ENCODE measurements at regions not wholly inside any gene's neighbourhood (a gene's known extent, or its start where the extent isn't known, plus 50 kb on each side); places are given as distances from the start of the nearest gene placed in this dataset.

DNA sequence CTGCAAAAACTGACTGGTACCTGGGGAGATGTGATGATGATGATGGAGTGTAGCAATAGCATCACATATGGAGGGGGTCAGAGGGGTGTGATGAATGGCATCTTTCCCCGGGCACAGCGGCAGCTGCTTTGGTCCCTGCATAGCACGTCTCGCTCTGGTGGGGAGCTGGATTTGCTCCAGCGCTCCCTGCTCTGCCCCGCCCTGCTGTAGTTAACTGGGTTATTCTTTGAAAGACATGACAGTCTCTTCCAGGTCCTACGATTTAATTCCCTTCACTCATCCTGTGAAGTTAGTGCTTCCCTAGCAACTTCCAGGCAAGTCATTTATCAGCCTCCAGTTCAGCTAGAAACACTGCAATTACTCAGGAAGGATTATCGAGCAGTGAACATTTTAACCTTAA is 463.1 kb downstream of the TSN start:
- DNase-seq (ENCODE audit: low spot score): no peak

GRCh38 chr2:122219504-122219903 is 464.1 kb downstream of the TSN start:
- no peak for DNase-seq (ENCODE audit: low spot score)

DNA sequence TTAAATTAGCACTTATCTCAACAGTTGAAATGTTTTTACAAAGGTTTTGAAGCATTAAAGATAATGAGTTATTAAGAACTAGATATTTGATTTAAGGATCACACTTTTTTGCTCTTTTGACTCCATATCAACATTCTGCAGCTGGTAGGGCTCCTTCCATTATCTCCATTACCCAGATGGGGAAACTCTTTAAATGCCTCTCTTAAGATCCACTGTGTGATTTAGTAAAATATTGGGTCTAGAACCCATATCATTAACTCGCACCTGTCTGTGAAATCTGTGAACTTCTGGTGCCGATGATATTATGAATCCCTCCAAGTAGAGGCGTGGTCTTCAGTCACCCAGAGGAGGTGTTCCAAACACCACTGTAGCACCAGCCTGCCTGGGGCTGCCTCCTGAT is 466.2 kb downstream of the TSN start:
- no peak for DNase-seq (ENCODE audit: low spot score)

DNA sequence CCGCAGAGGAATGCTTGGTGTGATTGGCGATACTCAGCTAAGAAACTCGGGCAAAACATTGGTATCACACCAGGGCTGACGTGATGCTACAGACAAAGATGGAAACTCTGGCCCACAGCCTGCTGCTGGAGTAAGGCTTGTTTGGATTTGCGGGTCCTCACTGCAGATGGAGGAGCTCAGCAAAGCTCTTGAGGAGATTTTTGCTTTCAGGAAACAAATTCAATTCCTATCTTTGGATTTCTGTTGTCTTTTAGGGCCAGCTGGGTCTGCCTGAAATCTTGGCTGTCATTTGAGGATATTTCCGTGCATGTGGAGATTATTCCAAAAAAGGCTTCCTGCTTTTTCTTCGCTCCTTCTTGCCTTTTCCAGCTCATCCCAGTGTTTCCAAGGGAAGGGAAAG is 475.8 kb downstream of the TSN start:
- DNase-seq (ENCODE audit: low spot score): no peak

DNA sequence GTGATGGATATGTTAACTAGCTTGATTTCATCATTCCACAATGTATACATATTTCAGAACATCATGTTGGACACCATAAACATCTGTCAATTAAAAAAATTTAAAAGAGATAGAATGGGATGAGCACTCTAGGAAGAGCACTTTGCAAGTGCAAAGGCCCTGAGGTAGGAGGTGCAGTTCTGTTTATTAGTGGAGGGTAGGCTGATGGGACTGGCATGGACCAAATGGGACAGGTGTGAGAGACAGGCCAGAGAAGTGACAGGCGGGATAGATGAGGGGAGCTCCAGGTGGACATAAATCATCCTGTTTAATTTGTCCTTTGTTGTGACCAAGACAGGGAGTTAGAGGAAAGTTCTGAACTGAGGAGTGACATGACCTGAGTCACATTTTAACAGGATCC is 477.9 kb downstream of the TSN start:
- DNase-seq (ENCODE audit: low spot score): no peak

DNA sequence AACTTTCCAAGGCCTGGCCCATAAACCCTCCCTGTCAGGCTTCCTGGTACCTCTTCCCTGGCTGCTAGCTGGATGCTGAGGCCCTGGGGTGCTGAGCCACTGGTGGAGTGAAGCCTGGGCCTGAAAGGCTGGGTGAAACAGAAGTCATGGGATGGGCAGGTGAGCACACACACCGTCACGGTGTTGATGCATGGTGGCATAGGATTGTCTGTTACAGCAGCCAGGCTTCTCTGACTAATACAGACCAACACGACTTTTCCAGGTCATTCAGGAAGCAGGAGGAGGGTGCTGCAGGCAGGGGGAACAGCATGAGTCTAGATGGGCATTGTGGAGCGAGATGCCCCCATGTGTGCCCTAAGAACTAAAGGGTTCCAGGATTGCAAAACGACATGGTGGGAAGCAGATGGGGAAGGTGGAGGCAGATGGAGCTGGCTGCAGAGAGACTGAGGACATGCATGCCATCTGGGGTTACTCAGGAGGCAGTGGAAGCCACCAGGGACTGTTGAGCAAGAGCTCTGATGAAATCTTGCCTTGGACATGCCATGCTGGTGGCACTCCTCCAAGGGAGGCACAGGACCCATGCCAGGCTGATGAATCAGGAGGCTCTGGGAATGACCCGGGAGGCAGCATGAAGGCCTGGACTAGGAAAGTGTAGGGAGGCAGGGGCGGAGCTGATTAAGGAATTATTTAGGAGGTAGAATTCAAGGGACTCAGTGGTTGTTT is 480.9 kb downstream of the TSN start:
- peak; percentile 50 for DNase-seq (ENCODE audit: low spot score)

DNA sequence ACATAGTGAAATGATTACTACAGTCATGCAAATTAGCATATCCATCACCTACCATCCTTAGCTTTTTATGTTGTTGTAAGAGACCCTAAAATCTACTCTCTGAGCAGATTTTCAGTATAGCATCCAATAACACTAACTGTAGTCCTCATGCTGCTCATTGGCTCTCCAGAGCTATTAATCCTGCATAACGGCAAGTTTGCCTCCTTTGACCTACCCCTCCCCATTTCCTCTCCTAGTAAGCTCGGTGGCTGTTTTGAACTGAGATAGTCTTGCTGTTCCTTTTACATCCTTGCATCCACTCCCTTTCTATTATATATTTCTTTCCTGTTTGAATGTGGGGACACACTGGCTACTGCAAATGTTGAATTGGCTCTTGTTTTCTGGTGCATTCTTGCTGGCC is 481.5 kb downstream of the TSN start:
- no peak for DNase-seq (ENCODE audit: low spot score)

DNA sequence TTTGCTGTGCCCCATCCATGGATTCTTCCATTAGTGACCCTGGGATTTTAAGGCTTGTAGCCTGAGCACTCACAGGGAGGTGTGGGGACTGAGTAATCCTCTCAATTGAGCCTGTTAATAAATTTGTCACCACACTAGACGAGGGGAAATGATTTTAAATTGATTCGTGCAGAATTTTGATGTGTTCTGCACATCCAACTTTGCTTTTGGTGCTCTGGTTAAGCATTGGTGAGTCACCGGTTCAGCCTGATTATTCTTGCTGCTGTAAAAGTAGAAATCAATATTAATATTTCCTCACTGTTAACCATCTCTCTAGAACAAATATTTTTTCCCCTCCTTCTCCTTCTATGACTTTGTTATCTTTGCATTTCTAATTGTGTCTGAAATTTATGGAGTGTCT is 482.0 kb downstream of the TSN start:
- DNase-seq (ENCODE audit: low spot score): no peak

DNA sequence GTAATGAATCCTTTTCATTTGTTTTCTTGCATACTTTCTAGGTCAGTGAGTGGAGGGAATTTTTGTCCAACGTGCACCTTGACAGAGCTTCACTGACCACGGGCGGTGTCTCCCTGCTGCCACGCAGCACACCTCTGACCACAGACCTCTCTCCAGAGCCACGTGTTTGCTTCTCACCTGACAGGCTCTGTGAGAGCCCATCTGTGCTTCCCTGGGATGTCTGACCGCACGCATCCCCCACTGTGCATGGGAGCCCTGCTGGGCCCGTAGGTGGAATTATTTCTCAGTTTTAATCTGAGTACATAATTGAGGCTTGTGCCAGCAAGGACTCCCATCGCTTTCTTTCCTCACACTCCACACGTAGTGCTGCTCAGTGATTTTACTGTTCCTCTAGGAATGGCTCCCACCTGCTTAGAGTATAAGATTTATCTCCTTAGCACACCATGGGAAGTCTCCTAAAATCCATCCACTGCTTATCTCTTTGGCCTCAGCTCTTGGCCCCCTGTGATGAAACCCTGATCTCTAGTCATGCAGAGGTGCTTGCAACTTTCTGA is 482.6 kb downstream of the TSN start:
- no peak for DNase-seq (ENCODE audit: low spot score)

- no peak for DNase-seq (ENCODE audit: low spot score)
Measured at GRCh38 chr2:122239440-122239839, 484.0 kb downstream of the TSN start.

GRCh38 chr2:122244598-122245229 is 489.3 kb downstream of the TSN start:
- DNase-seq (ENCODE audit: low spot score): no peak

DNA sequence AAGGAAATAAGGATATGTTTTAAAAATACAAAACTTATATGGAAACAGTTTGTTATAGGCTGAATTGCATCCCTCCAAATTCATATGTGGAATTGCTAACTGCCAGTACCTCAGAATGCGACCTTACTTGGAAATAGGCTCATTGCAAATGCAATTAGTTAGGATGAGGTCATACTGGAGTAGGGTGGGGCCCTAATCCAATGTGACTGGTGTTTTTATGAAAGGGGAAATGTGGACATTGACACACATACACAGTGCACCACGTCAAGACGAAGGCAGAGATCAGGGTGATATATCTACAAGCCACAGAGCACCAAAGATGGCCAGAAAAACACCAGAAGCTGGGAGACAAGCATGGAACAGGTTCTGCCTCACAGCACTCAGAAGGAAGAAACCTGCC is 494.2 kb downstream of the TSN start:
- no peak for DNase-seq (ENCODE audit: low spot score)

DNA sequence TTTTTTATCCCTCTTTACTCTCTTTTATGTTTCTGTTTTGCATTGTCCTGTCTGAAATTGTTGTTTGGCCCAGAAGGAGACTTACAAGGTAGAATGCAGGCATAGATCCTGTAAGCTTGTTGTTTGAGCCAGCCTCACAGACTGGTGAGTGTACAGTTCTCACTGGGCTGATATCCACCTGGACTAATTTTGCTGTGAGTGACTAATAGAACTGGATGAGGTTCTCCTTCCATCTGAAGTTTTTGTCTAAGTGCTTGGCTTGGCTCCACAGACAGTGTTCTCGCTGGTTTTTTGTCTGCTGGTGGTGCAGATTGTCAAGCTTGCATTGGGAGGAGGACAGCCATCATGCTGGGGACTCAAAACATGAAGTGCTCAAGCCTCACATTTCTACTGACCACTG is 495.7 kb downstream of the TSN start:
- no peak for DNase-seq (ENCODE audit: low spot score)

DNA sequence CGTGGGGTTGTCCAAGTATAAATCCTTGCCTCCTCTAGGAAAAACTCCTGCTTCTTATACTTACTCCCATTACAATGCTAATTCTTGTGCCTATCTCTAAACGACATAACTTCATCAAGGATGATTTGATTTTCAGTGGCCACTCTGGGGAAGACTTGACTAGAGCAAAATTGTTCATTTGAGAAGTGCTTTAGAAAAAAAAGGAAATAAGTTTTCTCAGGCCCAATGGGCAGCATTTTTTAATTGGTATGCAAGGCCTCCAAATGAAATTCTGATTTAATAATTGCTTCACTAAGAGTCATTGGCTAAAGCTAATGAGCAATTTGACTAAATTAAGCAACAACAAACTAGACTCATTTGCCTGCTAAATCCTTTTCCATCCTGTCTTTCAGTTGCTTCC is 496.1 kb downstream of the TSN start:
- DNase-seq (ENCODE audit: low spot score): no peak

- no peak for DNase-seq (ENCODE audit: low spot score)
Measured at GRCh38 chr2:122255924-122256323, 500.5 kb downstream of the TSN start.

DNA sequence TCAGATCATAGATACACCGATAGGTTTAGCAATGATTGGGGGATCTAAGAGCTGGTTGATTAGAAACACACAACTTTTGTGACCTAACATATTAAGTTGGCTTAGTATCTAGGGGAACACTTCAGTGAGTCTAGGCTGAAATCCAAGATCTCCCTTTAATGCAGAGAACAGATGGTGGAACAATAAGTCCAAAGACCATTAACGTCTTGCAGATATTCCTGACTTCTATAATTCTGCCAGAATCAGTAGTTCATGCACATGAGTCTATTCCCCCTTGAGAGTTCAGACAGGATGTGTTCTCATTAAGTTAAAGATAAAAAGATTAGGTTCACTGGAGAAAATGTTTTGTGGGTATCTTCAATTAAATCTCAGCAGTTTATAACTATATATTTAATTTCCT is 506.5 kb downstream of the TSN start:
- no peak for DNase-seq (ENCODE audit: low spot score)

GRCh38 chr2:122263746-122264145 is 508.3 kb downstream of the TSN start:
- no peak for DNase-seq (ENCODE audit: low spot score)

DNA sequence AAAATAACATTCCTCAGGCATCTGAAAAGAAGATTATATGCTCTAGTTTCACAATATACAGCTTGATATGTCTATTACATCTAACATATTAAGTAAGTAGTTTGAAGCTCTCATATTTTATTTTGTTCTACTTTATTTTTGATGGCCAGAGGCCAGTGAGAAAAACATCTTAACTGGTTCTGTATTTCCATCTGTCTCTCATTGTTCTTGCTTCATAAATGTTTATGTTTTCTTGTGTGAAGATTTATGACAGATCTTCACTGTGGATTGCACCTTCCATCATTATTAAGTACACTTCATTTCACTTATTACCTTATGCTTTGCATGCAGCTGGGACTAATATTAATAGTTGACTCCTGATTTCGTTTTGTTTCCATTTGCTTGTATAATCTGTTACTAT is 511.2 kb downstream of the TSN start:
- no peak for DNase-seq (ENCODE audit: low spot score)

GRCh38 chr2:122267947-122268346 is 512.5 kb downstream of the TSN start:
- no peak for DNase-seq (ENCODE audit: low spot score)

DNA sequence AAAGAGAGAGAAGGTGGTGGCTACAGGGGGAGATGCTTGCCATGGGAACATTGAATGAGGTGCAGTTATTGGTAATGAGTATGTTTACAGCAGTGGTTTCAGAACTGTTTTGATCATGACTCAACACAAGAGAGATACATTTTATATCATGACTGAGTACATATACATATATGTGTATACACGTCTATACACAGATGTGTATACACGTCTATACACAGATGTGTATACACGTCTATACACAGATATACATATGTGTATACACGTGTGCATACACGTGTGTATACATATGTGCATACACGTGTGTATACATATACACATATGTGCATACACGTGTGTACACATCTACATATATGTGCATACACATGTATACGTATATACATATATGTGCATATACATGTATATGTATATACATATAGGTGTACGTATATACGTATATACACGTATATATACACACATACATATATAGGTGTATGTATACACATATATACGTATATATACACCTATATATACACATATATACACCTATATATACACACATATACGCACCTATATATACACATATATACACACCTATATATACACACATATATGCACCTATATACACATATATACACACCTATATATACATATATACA is 518.5 kb downstream of the TSN start:
- DNase-seq (ENCODE audit: low spot score): no peak

- no peak for DNase-seq (ENCODE audit: low spot score)
Measured at GRCh38 chr2:122277956-122278355, 522.5 kb downstream of the TSN start.

DNA sequence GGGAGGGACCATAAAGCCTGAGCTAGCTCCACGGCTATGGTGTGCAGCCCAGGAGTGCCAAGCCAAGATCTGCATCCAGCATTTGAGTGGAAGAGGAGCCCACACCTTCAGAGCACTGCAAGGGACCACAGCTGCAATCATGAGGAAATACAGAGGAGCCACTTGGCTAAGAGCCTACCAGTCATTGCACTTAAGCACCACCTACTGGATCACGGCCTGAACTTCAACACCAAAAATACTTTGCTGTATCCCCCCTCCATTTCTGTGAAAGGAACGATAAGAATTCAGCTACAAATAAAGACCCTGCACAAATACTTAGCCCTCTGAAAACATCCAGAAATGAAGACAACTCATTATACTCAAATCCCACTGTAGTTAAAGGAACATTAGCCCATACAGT is 545.3 kb downstream of the TSN start:
- no peak for DNase-seq (ENCODE audit: low spot score)

DNA sequence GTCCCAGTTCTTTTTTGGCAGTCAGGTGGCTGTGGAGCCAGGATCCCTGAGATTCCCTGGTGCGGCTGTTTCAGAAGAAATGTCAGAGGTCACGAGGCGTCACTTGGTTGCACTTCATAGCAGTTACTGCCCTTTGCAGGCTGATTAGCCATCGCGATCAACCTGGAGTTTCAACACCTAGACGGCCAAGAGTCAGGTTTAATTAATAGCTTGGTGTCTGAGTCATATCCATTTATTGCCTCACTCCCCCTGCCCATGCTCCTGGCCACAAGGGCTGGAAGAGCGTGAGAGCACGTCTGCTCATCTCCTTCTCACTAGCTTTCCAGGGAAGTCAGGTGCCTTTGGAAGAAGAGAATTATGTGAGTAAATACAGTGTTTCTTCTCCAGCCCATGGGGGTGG is 552.3 kb downstream of the TSN start:
- no peak for DNase-seq (ENCODE audit: low spot score)

Data from ureter (tissue), 1 donor.